BJ (cell line): ENCODE measurements at regions not wholly inside any gene's neighbourhood (a gene's known extent, or its start where the extent isn't known, plus 50 kb on each side); places are given as distances from the start of the nearest gene placed in this dataset.

Experiments used
- CTCF ChIA-PET: fragments of 350-600 bp; formaldehyde crosslinking; extraction: SDS; loops from one replicate; lab custom pipeline; 2021; ENCODE audit warnings: antibody characterized with exemption, inconsistent platforms; lab: Yijun Ruan, JAX
- POLR2A ChIA-PET: fragments of 300-600 bp; sonication (Branson Sonifier 250); formaldehyde crosslinking; extraction: SDS; loops from one replicate; lab custom pipeline; 2021; ENCODE audit warnings: antibody characterized with exemption; lab: Charles Lee
- DNase-seq: peaks from one replicate; pipeline ENCODE4 v3.0.0-alpha.2; 2011; ENCODE audit warnings: low read depth
- H3K27me3 ChIP-seq: 2 replicates; pipeline ENCODE4 v1.6.0; 2011; ENCODE audit warnings: low read length; ENCODE audit not compliant: control insufficient read depth, insufficient read depth
- H3K36me3 ChIP-seq: 2 replicates; pipeline ENCODE4 v1.5.1; 2011; ENCODE audit warnings: low read length; ENCODE audit not compliant: control insufficient read depth, insufficient read depth
- H3K4me3 ChIP-seq: 2 replicates; pipeline ENCODE4 v1.5.1; 2011; ENCODE audit warnings: low read depth, mild to moderate bottlenecking, control low read depth, low read length
- CTCF ChIP-seq: IDR thresholded peaks from 2 replicates; pipeline ENCODE4 v1.5.1; 2011; ENCODE audit warnings: low read depth, mild to moderate bottlenecking, control low read depth, inconsistent platforms, low read length, moderate library complexity; ENCODE audit not compliant: insufficient read depth

- Histone ChIP-seq H3K4me3 (no peak overlapping the region), H3K36me3 (no peaks in the 10 kb centered on the region), H3K27me3 (no peaks in the 10 kb centered on the region)
- CTCF ChIA-PET, result no interaction called here
- POLR2A ChIA-PET, result no interaction called here
- DNase-seq, result no peak
- TF ChIP-seq CTCF, result no peak
Measured at GRCh38 chr5:60368100-60368499, 331.9 kb downstream of the DEPDC1B start.

- Histone ChIP-seq H3K27me3 (no peaks in the 10 kb centered on the region), H3K4me3 (no peak overlapping the region), H3K36me3 (no peaks in the 10 kb centered on the region)
- no peak for DNase-seq
- ChIA-PET CTCF (no interaction called here), POLR2A (no interaction called here)
- no peak for TF ChIP-seq CTCF
Measured at GRCh38 chr5:60366489-60366888, 333.5 kb downstream of the DEPDC1B start.

- POLR2A ChIA-PET, result no interaction called here
- CTCF ChIA-PET, result no interaction called here
- TF ChIP-seq CTCF, result no peak
- H3K27me3 ChIP-seq, result no peaks in the 10 kb centered on the region
- no peak overlapping the region for H3K4me3 ChIP-seq
- no peak for DNase-seq
- H3K36me3 ChIP-seq, result no peaks in the 10 kb centered on the region
Measured at GRCh38 chr5:60365001-60365400, 335.0 kb downstream of the DEPDC1B start.

- Histone ChIP-seq H3K4me3 (no peak overlapping the region), H3K27me3 (no peaks in the 10 kb centered on the region), H3K36me3 (no peaks in the 10 kb centered on the region)
- DNase-seq, result no peak
- TF ChIP-seq CTCF, result no peak
- CTCF ChIA-PET, result no interaction called here
- POLR2A ChIA-PET, result no interaction called here
Measured at GRCh38 chr5:60362158-60362557, 337.8 kb downstream of the DEPDC1B start.

- Histone ChIP-seq H3K4me3 (no peak overlapping the region), H3K27me3 (no peaks in the 10 kb centered on the region), H3K36me3 (no peaks in the 10 kb centered on the region)
- POLR2A ChIA-PET, result no interaction called here
- DNase-seq, result no peak
- CTCF ChIA-PET, result interaction anchor here (0.6 to 1.1 kb wide), 2 partner anchors 9 to 281 kb away, joined by 3 to 4 read pairs; no protein-coding TSS in a partner anchor
- no peak for TF ChIP-seq CTCF
Measured at GRCh38 chr5:60360355-60360754, 339.6 kb downstream of the DEPDC1B start.
